Panc1 (cell line): ENCODE measurements at regions not wholly inside any gene's neighbourhood (a gene's known extent, or its start where the extent isn't known, plus 50 kb on each side); places are given as distances from the start of the nearest gene placed in this dataset.

Experiments
- ATAC-seq: fragments of 200-7000 bp; cut with Tn5 transposase; 2 replicates; pipeline ENCODE4 v1.9.1; 2020; ENCODE audit warnings: mild to moderate bottlenecking, moderate library complexity
- BruUV-seq: library from RNA; stranded (reverse); fragments of 400-500 nt; replicated peaks from 2 replicates; lab custom pipeline; 2021; lab: Mats Ljungman, UMichigan
- CTCF ChIA-PET: fragments of 300-600 bp; sonication (Branson Sonifier 250); formaldehyde crosslinking; loops from one replicate; lab custom pipeline; 2022; ENCODE audit warnings: antibody characterized with exemption; lab: Charles Lee
- POLR2A ChIA-PET: fragments of 300-600 bp; sonication (Branson Sonifier 250); formaldehyde crosslinking; loops from one replicate; lab custom pipeline; 2022; ENCODE audit warnings: antibody characterized with exemption; lab: Charles Lee
- DNase-seq: peaks from one replicate; pipeline ENCODE4 v3.0.0-alpha.2; 2010; ENCODE audit warnings: low read depth, low spot score
- H3K27ac ChIP-seq: 2 replicates; pipeline ENCODE4 v1.5.1; 2011; ENCODE audit warnings: mild to moderate bottlenecking, low read length, inconsistent platforms
- H3K27me3 ChIP-seq: fragments of 200-500 bp; sonication (Bioruptor generic); 2 replicates; pipeline ENCODE4 v1.6.0; 2014; ENCODE audit warnings: low read length, inconsistent platforms; ENCODE audit not compliant: control insufficient read depth, insufficient read depth
- H3K36me3 ChIP-seq: fragments of 200-500 bp; sonication (Bioruptor generic); 2 replicates; pipeline ENCODE4 v1.5.1; 2014; ENCODE audit warnings: inconsistent platforms, mild to moderate bottlenecking, low read length, moderate library complexity; ENCODE audit not compliant: control insufficient read depth, insufficient read depth
- H3K4me1 ChIP-seq: 2 replicates; pipeline ENCODE4 v1.5.1; 2011; ENCODE audit warnings: inconsistent platforms, mild to moderate bottlenecking, low read length, moderate library complexity; ENCODE audit not compliant: control insufficient read depth, insufficient read depth
- H3K4me3 ChIP-seq, 2 experiments: 2 replicates each; pipeline ENCODE4 v1.5.1; 2011 to 2012; ENCODE audit warnings: low read depth in 2 of 2, low read length in 2 of 2, mild to moderate bottlenecking in 2 of 2, inconsistent platforms in 1 of 2, moderate library complexity in 1 of 2
- H3K9me3 ChIP-seq: fragments of 200-500 bp; sonication (Bioruptor generic); 2 replicates; pipeline ENCODE4 v1.5.1; 2014; ENCODE audit warnings: low read depth, mild to moderate bottlenecking, inconsistent platforms, low read length, moderate library complexity; ENCODE audit not compliant: control insufficient read depth, insufficient read depth
- CTCF ChIP-seq: fragments of 450-650 bp; IDR thresholded peaks from 2 replicates; pipeline ENCODE4 v1.5.1; 2017; ENCODE audit warnings: mild to moderate bottlenecking
- POLR2AphosphoS5 ChIP-seq: IDR thresholded peaks from 2 replicates; pipeline ENCODE4 v1.6.1; 2012; ENCODE audit warnings: mild to moderate bottlenecking, low read depth, low read length, moderate library complexity
- SIN3A ChIP-seq: IDR thresholded peaks from 2 replicates; pipeline ENCODE4 v1.6.1; 2012; ENCODE audit warnings: low read depth, mild to moderate bottlenecking, low read length, moderate library complexity, borderline replicate concordance; ENCODE audit not compliant: insufficient read depth
- TCF7L2 ChIP-seq: IDR thresholded peaks from 2 replicates; pipeline ENCODE4 v1.6.1; 2011; ENCODE audit warnings: mild to moderate bottlenecking, low read depth, low read length, inconsistent platforms
- in situ Hi-C: cut with HindIII; loops from 2 replicates; pipeline ENCODE4 v1.10.0; 2016; ENCODE audit warnings: low sequenced_read_pairs, low pct_unique_long_range_greater_than_20kb
- intact Hi-C: fragments of 100-400 bp; cut with micrococcal nuclease; formaldehyde crosslinking; loops from one replicate; pipeline ENCODE4 v1.10.0; 2022; ENCODE audit not compliant: unreplicated experiment
- TF ChIP-seq, protein P1 (sequence below), 2 experiments: IDR thresholded peaks; 2 replicates each; pipeline ENCODE4 v1.6.1; 2011 to 2012; ENCODE audit warnings: low read depth in 2 of 2, control low read depth in 1 of 2, low read length in 1 of 2, mild to moderate bottlenecking in 1 of 2, moderate library complexity in 1 of 2; ENCODE audit not compliant: insufficient read depth in 1 of 2

DNA sequence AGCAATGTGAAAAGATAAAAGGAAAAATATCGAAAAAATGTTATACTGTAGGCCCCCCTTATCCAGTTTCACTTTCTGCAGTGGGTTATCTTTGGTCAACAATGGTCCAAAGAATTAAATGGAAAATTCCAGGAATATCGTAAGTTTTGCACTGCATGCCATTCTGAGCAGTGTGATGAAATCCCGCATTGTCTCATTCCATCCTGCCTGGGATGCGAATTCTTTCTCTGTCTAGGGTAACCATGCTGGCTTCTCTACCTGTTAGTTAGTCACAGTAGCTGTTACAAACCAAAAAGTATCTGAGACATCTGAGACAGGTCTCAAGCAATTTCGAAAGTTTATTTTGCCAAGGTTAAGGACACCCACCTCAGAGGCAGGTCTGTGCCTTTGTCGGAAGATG is 170.3 kb downstream of the COX18 start:
- ChIA-PET POLR2A (no interaction called here), CTCF (no interaction called here)
- H3K27me3 ChIP-seq, result no peaks in the 10 kb centered on the region
- no peaks in the 10 kb centered on the region for H3K36me3 ChIP-seq
- in situ Hi-C loops (no loop called here), intact Hi-C loops (no loop called here)
- no peak overlapping the region for H3K27ac ChIP-seq
- no TSS peak for BruUV-seq
- no peak for ATAC-seq
- H3K4me3 ChIP-seq, result no peak overlapping the region
- DNase-seq, result no peak
- H3K9me3 ChIP-seq, result no peaks in the 10 kb centered on the region
- no peaks in the 10 kb centered on the region for H3K4me1 ChIP-seq
- TF ChIP-seq TCF7L2, result no peak
- no peak for TF ChIP-seq SIN3A
- TF ChIP-seq CTCF, result no peak
- TF ChIP-seq, protein P1, sequence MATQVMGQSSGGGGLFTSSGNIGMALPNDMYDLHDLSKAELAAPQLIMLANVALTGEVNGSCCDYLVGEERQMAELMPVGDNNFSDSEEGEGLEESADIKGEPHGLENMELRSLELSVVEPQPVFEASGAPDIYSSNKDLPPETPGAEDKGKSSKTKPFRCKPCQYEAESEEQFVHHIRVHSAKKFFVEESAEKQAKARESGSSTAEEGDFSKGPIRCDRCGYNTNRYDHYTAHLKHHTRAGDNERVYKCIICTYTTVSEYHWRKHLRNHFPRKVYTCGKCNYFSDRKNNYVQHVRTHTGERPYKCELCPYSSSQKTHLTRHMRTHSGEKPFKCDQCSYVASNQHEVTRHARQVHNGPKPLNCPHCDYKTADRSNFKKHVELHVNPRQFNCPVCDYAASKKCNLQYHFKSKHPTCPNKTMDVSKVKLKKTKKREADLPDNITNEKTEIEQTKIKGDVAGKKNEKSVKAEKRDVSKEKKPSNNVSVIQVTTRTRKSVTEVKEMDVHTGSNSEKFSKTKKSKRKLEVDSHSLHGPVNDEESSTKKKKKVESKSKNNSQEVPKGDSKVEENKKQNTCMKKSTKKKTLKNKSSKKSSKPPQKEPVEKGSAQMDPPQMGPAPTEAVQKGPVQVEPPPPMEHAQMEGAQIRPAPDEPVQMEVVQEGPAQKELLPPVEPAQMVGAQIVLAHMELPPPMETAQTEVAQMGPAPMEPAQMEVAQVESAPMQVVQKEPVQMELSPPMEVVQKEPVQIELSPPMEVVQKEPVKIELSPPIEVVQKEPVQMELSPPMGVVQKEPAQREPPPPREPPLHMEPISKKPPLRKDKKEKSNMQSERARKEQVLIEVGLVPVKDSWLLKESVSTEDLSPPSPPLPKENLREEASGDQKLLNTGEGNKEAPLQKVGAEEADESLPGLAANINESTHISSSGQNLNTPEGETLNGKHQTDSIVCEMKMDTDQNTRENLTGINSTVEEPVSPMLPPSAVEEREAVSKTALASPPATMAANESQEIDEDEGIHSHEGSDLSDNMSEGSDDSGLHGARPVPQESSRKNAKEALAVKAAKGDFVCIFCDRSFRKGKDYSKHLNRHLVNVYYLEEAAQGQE (IDR thresholded peaks at IDR 0.05; ENCODE audit: insufficient read depth in 1 of 2, low read depth in 2 of 2, low read length in 1 of 2), result no peak
- no peak for TF ChIP-seq POLR2AphosphoS5

- TF ChIP-seq, protein P1 (IDR thresholded peaks at IDR 0.05; ENCODE audit: insufficient read depth in 1 of 2, low read depth in 2 of 2, low read length in 1 of 2), result no peak
- TF ChIP-seq SIN3A (no peak), TCF7L2 (no peak), CTCF (no peak), POLR2AphosphoS5 (no peak)
- DNase-seq (no peak), ATAC-seq (no peak)
- no peak overlapping the region for H3K4me3 ChIP-seq
- no peaks in the 10 kb centered on the region for H3K27me3 ChIP-seq
- no peaks in the 10 kb centered on the region for H3K9me3 ChIP-seq
- no peaks in the 10 kb centered on the region for H3K4me1 ChIP-seq
- ChIA-PET POLR2A (no interaction called here), CTCF (no interaction called here)
- H3K36me3 ChIP-seq, result no peaks in the 10 kb centered on the region
- no peak overlapping the region for H3K27ac ChIP-seq
- in situ Hi-C loops, result no loop called here
- intact Hi-C loops, result no loop called here
- BruUV-seq, result no TSS peak
Observed at GRCh38 chr4:72896515-72896914, 173.0 kb downstream of the COX18 start.
